Fibroblast of pulmonary artery (primary cell): ENCODE measurements at regions not wholly inside any gene's neighbourhood (a gene's known extent, or its start where the extent isn't known, plus 50 kb on each side); places are given as distances from the start of the nearest gene placed in this dataset.

Experiments used
- DNase-seq: peaks from one replicate; pipeline ENCODE4 v3.0.0-alpha.2; 2010; ENCODE audit warnings: low read depth
- H3K4me3 ChIP-seq: replicated peaks from 2 replicates; pipeline ENCODE4 v1.5.1; 2011; ENCODE audit warnings: low read depth, mild to moderate bottlenecking, control low read depth, low read length, moderate library complexity
- CTCF ChIP-seq: IDR thresholded peaks from 2 replicates; pipeline ENCODE4 v1.5.1; 2011; ENCODE audit warnings: mild to moderate bottlenecking, control low read depth, low read length, inconsistent platforms; ENCODE audit errors: missing control alignments

- no peak for TF ChIP-seq CTCF
Measured at GRCh38 chr1:243926299-243926698, 76.3 kb upstream of the AKT3 start.

GRCh38 chr1:243924588-243925349, 74.7 kb upstream of the AKT3 start:
- no peak for TF ChIP-seq CTCF
- DNase-seq, result peak; percentile 82
- no peak overlapping the region for H3K4me3 ChIP-seq

More at GRCh38 chr1:243926299-243926698, 76.3 kb upstream of the AKT3 start:
- no peak overlapping the region for H3K4me3 ChIP-seq
- DNase-seq, result no peak

GRCh38 chr1:243924188-243924587, 74.1 kb upstream of the AKT3 start:
- H3K4me3 ChIP-seq, result no peak overlapping the region
- TF ChIP-seq CTCF, result no peak
- DNase-seq, result peak; percentile 64

GRCh38 chr1:243923292-243924171, 73.5 kb upstream of the AKT3 start:
- no peak for DNase-seq
- no peak for TF ChIP-seq CTCF
- H3K4me3 ChIP-seq, result no peak overlapping the region

GRCh38 chr1:243921111-243921510, 71.1 kb upstream of the AKT3 start:
- H3K4me3 ChIP-seq, result no peak overlapping the region
- TF ChIP-seq CTCF, result no peak

GRCh38 chr1:243917863-243918565, 68.0 kb upstream of the AKT3 start:
- TF ChIP-seq CTCF, result no peak
- peak; percentile 32 for DNase-seq
- peak overlapping the region; percentile 62 for H3K4me3 ChIP-seq

More at GRCh38 chr1:243921111-243921510, 71.1 kb upstream of the AKT3 start:
- no peak for DNase-seq
